ENCODE measurements at regions not wholly inside any gene's neighbourhood (a gene's known extent, or its start where the extent isn't known, plus 50 kb on each side); places are given as distances from the start of the nearest gene placed in this dataset.

DNA sequence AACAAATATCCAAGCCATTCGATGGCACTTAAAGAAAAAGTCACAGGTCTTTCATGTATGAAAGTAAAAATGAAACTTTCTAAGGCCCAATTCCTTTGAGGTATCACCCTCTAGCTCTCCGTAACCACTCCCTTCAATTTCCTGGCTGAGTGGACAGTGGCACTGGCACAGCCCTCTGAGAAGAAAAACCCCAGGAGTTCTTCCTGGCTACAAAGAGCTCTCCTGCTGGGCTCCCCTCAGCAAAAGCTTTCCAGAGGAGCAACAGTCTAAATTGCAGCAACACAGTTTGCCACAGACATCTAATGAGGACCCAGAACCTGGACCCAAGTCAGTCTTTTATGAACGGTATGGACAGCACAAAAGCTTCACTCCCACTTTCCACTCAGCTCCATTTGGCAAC, 71.8 kb downstream of the FUNDC1 start:
- Mint-ChIP-seq H3K36me3 (ENCODE audit: low read depth, unreplicated experiment) (no peaks in the 10 kb centered on the region), H3K4me3 (ENCODE audit: unreplicated experiment) (no peak overlapping the region)
- TF ChIP-seq, protein P1, sequence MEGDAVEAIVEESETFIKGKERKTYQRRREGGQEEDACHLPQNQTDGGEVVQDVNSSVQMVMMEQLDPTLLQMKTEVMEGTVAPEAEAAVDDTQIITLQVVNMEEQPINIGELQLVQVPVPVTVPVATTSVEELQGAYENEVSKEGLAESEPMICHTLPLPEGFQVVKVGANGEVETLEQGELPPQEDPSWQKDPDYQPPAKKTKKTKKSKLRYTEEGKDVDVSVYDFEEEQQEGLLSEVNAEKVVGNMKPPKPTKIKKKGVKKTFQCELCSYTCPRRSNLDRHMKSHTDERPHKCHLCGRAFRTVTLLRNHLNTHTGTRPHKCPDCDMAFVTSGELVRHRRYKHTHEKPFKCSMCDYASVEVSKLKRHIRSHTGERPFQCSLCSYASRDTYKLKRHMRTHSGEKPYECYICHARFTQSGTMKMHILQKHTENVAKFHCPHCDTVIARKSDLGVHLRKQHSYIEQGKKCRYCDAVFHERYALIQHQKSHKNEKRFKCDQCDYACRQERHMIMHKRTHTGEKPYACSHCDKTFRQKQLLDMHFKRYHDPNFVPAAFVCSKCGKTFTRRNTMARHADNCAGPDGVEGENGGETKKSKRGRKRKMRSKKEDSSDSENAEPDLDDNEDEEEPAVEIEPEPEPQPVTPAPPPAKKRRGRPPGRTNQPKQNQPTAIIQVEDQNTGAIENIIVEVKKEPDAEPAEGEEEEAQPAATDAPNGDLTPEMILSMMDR (IDR thresholded peaks at IDR 0.05; ENCODE audit: unreplicated experiment), result no peak

DNA sequence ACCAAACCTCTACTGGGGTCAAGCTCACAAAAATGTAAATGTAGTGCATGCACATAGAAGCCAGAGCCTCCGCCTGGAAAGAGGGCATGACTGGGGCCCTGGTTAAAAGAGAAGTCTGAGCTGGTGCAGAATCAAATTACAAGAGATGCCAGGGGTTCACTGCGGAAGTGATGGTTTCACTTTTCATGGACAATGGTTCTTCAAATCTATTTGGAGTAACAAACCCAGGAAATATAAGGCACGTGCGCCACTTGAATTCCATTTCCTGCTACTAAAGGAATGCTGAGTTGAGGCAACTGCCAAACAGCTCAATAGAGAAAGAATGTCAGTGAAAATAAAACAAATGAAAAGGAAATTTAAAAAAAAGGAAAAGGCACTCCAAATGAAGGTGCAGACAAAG, 79.8 kb downstream of the FUNDC1 start:
- Mint-ChIP-seq H3K27ac (ENCODE audit: unreplicated experiment) (no peak overlapping the region), H3K36me3 (ENCODE audit: low read depth, unreplicated experiment) (no peaks in the 10 kb centered on the region), H3K4me1 (ENCODE audit: unreplicated experiment) (peaks cover 4% of the 10 kb centered on the region), H3K9me3 (ENCODE audit: unreplicated experiment) (no peaks in the 10 kb centered on the region), H3K27me3 (ENCODE audit: unreplicated experiment) (peaks cover 3% of the 10 kb centered on the region), H3K4me3 (ENCODE audit: unreplicated experiment) (no peak overlapping the region)
- DNase-seq (ENCODE audit: low spot score), result no peak
- TF ChIP-seq, protein P1 (IDR thresholded peaks at IDR 0.05; ENCODE audit: unreplicated experiment), result no peak

More for the DNA sequence above, 71.8 kb downstream of the FUNDC1 start:
- no peaks in the 10 kb centered on the region for H3K4me1 Mint-ChIP-seq (ENCODE audit: unreplicated experiment)
- no peak for DNase-seq (ENCODE audit: low spot score)
- no peaks in the 10 kb centered on the region for H3K9me3 Mint-ChIP-seq (ENCODE audit: unreplicated experiment)
- peaks cover 1% of the 10 kb centered on the region for H3K27me3 Mint-ChIP-seq (ENCODE audit: unreplicated experiment)
- no peak overlapping the region for H3K27ac Mint-ChIP-seq (ENCODE audit: unreplicated experiment)

DNA sequence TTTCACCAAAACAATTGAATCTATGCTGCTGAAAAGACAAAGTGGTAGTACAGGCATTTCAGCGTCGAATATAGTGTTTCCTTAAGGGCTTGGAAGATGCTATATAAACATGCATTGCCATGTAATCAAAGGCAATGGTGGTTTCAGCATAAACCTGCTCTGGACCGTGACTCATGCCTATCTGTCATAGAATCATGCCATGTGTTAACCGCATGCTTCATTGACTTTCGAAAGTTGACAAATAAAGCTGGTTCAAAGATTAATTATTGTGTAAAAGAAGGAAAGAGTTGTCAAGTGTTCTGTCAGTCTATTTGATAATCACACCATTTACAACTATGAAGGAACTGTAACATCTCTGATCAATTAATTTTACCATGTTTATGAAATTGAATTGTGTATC, 83.2 kb downstream of the FUNDC1 start:
- TF ChIP-seq, protein P1 (IDR thresholded peaks at IDR 0.05; ENCODE audit: unreplicated experiment), result no peak
- Mint-ChIP-seq H3K4me1 (ENCODE audit: unreplicated experiment) (peaks cover 4% of the 10 kb centered on the region), H3K9me3 (ENCODE audit: unreplicated experiment) (no peaks in the 10 kb centered on the region), H3K4me3 (ENCODE audit: unreplicated experiment) (no peak overlapping the region), H3K36me3 (ENCODE audit: low read depth, unreplicated experiment) (no peaks in the 10 kb centered on the region), H3K27ac (ENCODE audit: unreplicated experiment) (no peak overlapping the region), H3K27me3 (ENCODE audit: unreplicated experiment) (peaks cover 5% of the 10 kb centered on the region)
- DNase-seq (ENCODE audit: low spot score), result no peak

DNA sequence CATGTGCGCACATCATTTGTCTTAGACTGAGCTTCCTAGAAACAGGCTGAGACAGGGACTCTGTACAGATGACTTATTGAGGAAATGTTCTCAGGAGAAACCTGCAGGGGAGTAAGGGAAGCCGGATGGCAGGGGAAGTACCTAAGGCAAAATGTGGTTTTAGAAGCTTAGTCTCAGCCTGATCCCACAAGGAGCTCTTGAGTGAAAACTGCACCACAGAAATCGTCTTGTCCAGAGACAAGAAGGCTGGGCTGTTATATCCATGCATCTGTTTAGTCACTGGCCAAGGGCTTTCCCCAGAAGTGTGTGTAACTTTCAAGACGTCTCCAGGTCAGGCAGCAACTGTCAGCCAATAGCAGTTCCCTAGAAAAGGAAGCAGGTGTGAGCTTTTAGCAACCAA, 86.0 kb downstream of the FUNDC1 start:
- Mint-ChIP-seq H3K4me1 (ENCODE audit: unreplicated experiment) (no peaks in the 10 kb centered on the region), H3K27me3 (ENCODE audit: unreplicated experiment) (peaks cover 2% of the 10 kb centered on the region), H3K9me3 (ENCODE audit: unreplicated experiment) (no peaks in the 10 kb centered on the region), H3K36me3 (ENCODE audit: low read depth, unreplicated experiment) (no peaks in the 10 kb centered on the region), H3K4me3 (ENCODE audit: unreplicated experiment) (no peak overlapping the region), H3K27ac (ENCODE audit: unreplicated experiment) (no peak overlapping the region)
- TF ChIP-seq, protein P1 (IDR thresholded peaks at IDR 0.05; ENCODE audit: unreplicated experiment), result no peak
- no peak for DNase-seq (ENCODE audit: low spot score)

DNA sequence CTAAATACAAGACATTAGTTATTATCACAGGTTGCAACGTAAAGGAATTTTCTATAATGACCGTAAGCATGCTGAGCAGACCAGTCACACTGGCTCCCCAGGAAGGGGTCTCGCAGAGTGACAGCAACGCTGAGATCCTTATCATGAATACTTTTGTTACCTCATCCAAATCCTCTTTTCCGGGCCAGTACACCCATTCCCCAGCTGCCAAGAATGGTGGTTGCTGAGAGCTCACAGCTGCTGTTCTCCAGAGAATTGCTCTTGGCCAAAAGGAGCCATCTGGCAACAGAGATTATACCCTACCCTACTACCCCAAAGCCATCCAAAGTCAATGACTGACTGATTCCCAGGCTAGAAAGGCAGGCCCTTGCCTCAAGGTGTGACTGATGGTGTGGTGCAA, 91.6 kb downstream of the FUNDC1 start:
- Mint-ChIP-seq H3K27ac (ENCODE audit: unreplicated experiment) (no peak overlapping the region), H3K27me3 (ENCODE audit: unreplicated experiment) (peaks cover 2% of the 10 kb centered on the region), H3K36me3 (ENCODE audit: low read depth, unreplicated experiment) (no peaks in the 10 kb centered on the region), H3K4me3 (ENCODE audit: unreplicated experiment) (no peak overlapping the region), H3K4me1 (ENCODE audit: unreplicated experiment) (no peaks in the 10 kb centered on the region), H3K9me3 (ENCODE audit: unreplicated experiment) (no peaks in the 10 kb centered on the region)
- TF ChIP-seq, protein P1 (IDR thresholded peaks at IDR 0.05; ENCODE audit: unreplicated experiment), result no peak
- DNase-seq (ENCODE audit: low spot score), result no peak

Data from endothelial cell (in vitro differentiated cells).